Adipose tissue (tissue), 3 donors: ENCODE measurements at regions not wholly inside any gene's neighbourhood (a gene's known extent, or its start where the extent isn't known, plus 50 kb on each side); places are given as distances from the start of the nearest gene placed in this dataset.

Source experiments
- H3K27ac ChIP-seq: one replicate; pipeline ENCODE4 v1.5.1; 2013; ENCODE audit warnings: low read depth, low read length
- WGBS, 3 donors: extraction: QIAGEN DNeasy Blood & Tissue Kit; methylation state at CpG; one replicate each; pipeline ENCODE4 v1.1.7; 2013; 5-methylcytosine and 5-hydroxymethylcytosine counted together
- donor health status: healthy with polysubstance abuse.
- donor health status: Bipolar disorder and iron deficiency.
- donor health status: healthy.

DNA sequence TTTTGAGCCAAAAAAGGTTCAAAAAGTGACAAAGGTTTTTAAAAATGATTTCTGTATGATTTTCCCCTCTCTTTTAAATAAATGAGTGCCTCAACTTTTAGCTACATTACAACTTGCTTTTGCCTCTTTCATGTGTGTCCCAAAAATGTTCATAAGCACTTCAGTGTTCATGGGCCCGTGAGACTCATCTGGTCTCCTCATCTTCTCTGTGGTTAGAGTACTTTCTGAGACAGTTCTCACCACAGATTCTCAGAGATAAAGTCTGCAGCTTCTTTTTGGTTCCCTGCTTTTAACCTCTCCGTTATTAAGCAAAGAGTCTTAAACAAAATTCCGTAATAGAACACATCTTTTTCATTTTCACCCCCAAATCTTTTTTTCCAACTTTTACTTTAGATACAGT, 156.9 kb downstream of the DLEU7 start:
- H3K27ac ChIP-seq = no peak overlapping the region
- WGBS, 3 donors = 86 to 95% (median 90%) methylated on average over 3 of the region's 3 CpGs

DNA sequence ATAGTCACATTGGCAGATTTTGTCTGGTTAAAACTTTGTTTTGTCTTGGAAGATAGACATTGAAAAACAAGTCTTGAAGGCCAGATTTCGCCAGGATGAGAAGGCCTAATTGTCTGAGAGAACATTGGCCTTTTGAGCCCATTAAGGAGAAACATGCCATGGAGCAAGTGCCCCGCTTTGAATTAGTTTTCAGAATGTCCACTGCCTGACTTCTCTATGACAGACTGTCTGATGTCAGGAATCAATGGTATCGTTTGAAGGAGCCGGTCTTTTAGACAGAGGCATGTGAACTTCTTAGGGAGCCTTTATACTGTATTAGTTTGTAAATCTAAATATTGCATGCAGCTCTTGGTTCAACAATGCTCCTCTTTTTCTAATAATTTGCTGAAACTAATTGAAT, 155.9 kb downstream of the DLEU7 start:
- no peak overlapping the region for H3K27ac ChIP-seq
- 96 to 98% (median 97%) methylated on average over 4 of the region's 4 CpGs for WGBS, 3 donors

DNA sequence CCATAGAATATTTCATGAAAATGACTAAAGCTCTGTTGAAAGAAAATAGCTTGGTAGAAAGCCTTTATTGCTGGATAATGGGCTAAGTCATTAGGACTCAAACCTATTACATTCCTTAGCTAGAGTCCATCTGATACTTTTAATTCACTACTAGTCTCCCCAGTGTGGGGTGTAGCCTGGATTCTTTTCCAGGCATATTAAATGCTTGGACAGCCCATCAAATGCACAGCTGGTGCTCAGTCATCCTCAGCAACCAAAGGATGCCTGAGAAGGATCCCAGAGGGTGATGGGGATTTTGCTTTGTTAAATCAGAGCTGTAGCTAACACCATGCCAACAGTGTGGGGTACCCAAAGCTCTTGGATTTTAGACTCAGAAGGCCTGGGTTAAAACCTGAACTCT, 153.5 kb downstream of the DLEU7 start:
- no peak overlapping the region for H3K27ac ChIP-seq

DNA sequence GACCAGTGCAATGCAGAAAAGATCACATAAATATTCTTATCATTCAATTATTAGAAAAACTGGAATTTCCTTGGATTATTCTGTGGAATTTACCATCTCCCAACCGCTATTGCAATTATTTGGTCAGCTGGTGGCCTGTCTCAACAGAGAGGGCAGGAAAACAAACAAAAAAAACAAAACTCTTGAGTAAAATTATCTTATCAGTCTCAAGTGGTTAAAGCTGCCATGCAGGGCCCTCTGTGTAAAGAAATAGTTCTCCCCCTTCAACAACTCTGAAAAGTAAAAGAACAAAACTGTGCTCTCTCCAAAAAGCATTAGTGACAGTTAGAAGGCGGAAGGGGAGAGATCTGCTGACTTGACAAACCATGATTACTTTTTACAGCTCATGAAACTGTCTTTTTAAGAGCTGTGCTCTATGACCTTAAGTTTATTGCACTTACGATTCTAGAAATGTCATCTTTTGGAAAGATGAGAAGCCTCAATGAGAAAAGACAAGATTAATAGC, 152.3 kb downstream of the DLEU7 start:
- H3K27ac ChIP-seq = no peak overlapping the region

DNA sequence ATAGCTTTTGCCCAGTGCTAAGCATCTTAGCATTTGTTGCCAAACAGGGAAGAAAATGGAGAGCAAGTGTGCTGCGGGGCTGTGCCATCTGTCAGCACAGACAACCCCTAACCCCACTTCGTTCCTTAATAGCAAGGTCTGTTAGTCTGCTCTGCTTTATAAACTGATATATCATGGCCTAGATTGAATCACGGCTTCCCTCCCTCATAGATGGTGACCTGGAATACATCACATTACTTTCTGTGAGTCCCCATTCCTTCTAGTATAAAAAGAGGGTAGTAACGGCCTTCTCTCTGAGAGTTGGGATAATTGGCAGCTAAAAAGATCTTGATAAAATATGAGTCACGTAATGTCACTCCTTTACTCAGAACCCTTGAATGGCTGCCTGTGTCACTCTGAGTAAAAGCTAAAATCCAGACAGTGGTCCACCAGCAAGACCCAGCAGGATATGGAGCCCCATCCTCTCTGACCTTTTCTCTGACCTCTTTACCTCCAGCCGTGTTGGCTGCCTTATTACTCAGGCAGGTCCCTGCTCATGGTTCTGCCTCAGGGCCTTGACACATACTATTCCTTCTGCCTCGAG, 151.7 kb downstream of the DLEU7 start:
- H3K27ac ChIP-seq = no peak overlapping the region
- 82 to 84% (median 82%) methylated on average over 7 of the region's 7 CpGs for WGBS, 3 donors

More for the DNA sequence above, 152.3 kb downstream of the DLEU7 start:
- WGBS, 3 donors = 66 to 75% (median 74%) methylated on average over 3 of the region's 3 CpGs

DNA sequence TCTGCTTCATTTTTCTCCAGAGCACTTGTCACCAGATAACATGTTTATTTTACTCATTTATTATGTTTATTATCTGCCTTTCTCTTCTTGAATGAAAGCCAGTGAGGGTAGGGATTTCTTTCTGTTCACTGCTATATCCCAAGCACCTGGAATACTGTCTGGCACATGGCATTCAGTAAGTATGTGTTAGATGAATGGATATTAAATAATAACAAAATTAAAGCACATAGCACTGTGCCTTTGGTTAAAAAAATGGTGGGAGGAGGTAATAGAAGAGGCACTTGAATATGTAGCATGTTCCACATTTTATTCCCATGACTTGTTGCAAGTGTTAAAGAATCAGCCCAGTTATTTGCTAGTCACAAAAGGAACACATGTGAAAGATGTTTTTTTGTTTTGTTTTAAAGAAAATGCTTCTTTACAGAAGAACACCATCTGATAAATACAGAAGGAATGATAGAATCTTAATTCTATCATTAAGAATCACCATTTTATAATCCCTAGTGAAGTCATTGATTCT, 151.0 kb downstream of the DLEU7 start:
- H3K27ac ChIP-seq = no peak overlapping the region

DNA sequence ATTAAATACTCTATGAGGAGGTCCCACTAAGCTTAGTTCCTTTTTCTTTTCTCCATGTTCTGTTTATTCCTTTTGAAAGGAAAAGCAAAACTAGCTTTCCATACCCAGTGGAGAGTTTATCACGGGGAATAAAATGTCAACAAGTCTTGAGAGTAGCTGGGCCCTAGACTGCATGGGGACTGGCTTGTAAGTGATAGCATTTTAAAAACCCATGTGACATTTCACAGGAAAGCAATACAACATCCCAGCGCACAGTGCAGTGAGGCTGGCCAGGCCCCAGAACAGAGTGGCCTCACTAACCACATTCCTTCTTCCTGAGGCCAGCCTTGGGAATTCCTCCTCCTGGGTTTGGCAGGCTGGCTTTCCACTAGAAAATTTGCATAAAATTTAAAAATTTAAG, 149.8 kb downstream of the DLEU7 start:
- no peak overlapping the region for H3K27ac ChIP-seq
- 25 to 52% (median 36%) methylated on average over 2 of the region's 2 CpGs for WGBS, 3 donors

DNA sequence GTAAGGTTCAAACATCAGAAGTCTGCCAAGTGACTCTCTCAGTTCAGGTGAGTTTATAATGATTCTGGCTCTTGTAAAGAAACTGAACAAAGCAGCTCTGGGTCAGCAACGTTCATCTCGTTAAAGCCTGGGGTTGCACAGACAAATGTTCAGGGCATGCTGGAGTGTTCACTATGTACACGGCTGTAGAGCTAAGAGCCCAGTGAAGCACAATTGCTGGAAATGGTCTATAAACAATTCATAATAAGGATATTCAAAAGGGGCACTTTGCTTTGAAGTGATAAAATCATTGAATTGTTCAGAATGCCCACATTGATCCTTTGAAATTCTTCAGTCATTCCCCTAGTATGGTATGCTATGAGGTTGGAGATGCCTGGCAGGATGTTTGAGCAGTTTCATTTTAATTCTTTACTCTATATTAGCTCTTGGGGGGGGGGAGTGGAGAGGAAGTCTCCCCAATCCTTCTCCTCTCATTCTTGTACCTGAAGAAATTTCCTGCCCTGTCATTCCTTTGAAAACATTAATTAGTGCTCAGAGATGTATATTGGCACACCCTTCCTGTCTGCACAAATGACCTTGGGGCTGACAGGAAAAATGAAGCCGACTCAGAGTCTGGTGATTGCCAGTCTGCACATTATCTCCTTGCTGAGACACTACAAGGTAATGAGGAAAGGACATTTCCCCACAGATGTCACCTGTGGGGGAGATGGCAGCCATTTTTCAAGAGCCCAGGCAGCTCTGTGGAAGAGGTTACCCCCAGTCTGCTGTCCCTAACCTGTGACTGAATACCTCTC, 145.5 kb downstream of the DLEU7 start:
- WGBS, 3 donors = 36 to 59% (median 47%) methylated on average over 4 of the region's 4 CpGs
- H3K27ac ChIP-seq = no peak overlapping the region

- 72 to 81% (median 80%) methylated on average over 4 of the region's 4 CpGs for WGBS, 3 donors
- H3K27ac ChIP-seq = no peak overlapping the region
Measured at GRCh38 chr13:50699874-50700663, 143.4 kb downstream of the DLEU7 start.

DNA sequence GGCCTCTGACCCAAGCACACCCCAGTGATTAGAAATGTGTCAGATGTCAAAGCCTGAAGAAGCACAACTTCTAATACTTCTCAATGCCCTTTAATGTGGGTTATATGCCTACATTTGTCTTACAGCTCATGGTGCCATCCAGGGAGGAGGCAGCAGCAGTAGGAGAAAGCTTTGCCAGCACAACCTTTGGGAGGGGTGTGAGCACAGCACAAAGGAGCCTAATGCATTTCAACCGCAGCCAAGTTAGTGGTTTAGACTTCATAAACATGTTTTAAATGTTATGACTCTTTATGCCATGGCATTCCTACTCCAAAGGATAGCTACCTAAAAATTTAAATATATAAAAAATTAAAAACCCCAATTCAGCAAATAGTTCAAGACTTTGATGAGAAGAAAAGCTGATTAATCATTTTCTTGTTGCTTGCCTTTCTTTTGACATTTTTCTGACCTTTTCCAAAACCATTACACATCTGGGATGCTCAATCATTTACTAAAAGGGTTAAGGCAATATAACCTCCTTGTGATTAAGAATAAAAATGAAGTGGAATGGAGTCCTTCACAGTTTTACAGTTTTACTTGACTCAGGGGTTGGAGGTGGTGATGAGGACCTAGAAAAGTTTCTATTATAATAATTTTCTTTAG, 142.7 kb downstream of the DLEU7 start:
- H3K27ac ChIP-seq = no peak overlapping the region
- WGBS, 3 donors = 88 to 93% (median 90%) methylated on average over 1 of the region's 1 CpG

DNA sequence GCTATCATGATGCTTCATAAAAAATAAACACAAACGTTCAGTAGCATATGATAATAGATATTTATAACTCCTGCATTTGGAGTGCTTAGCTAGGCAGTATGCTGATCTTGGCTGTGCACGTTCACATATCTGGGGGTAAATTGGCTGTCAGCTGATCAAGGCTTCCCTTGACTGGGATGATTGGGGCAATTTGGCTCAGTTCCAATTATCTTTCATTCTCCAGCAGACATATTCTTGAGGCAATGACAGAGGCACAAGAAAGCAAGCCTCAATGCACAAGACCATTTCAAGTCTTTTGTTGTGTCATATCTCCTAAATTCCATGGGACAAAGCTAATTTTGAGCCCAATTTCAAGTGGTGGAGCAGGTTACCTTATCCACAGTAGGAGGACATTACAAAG, 142.0 kb downstream of the DLEU7 start:
- H3K27ac ChIP-seq = no peak overlapping the region
- WGBS, 3 donors = 40 to 67% (median 65%) methylated on average over 2 of the region's 2 CpGs

- 90 to 96% (median 94%) methylated on average over 2 of the region's 2 CpGs for whole genome bisulfite sequencing, 3 donors
- H3K27ac ChIP-seq = no peak overlapping the region
Measured at GRCh38 chr13:50706505-50706904, 137.0 kb downstream of the DLEU7 start.

DNA sequence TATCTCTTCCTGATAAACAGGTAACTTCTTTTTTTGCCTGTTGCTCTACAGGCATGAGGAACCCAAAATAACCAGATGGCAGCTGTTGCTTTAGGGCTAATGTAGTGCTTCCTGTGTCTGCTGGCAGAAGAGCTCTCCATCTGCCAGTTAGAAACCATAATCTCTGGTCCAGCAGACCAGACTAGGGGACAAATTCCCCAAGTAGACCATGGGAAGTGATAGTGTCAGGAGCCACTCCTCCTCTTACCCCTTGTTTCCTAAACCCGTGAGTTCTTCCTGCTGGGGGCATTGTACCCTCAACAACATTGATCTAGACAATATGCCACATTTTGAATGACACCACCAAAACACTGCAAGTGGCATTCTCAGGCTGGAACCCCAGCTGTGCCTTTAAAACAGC, 135.9 kb downstream of the DLEU7 start:
- H3K27ac ChIP-seq = no peak overlapping the region
- 64 to 84% (median 70%) methylated on average over 1 of the region's 1 CpG for WGBS, 3 donors

DNA sequence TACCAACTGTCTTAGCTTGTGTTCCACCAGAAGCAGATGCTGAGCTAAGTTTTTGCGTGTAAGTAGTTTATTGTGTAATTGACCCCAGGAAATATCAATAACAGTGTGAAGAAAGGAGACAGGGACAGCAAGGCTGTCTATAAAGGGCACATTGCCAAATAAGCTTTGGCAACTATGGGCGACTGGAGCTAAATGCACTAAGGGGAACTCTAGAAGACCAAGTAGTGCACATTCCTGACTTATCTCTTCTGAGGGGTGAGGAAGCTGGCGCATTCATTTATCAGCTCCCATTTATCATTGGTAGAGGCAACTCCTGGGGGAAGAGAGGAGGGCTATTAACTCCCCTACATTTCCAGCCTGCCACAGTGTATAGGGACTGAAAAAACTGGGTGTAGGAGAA, 135.0 kb downstream of the DLEU7 start:
- 34 to 45% (median 42%) methylated on average over 3 of the region's 3 CpGs for WGBS, 3 donors

GRCh38 chr13:50709058-50709457, 134.4 kb downstream of the DLEU7 start:
- 89 to 98% (median 91%) methylated on average over 2 of the region's 2 CpGs for WGBS, 3 donors
- no peak overlapping the region for H3K27ac ChIP-seq

More for the DNA sequence above, 135.0 kb downstream of the DLEU7 start:
- no peak overlapping the region for H3K27ac ChIP-seq

GRCh38 chr13:50711131-50711815, 132.2 kb downstream of the DLEU7 start:
- H3K27ac ChIP-seq = no peak overlapping the region
- 69 to 93% (median 89%) methylated on average over 6 of the region's 6 CpGs for WGBS, 3 donors

GRCh38 chr13:50711996-50712395, 131.5 kb downstream of the DLEU7 start:
- WGBS, 3 donors = 72 to 78% (median 75%) methylated on average over 3 of the region's 3 CpGs

GRCh38 chr13:50712456-50712855, 131.0 kb downstream of the DLEU7 start:
- 51 to 79% (median 55%) methylated on average over 3 of the region's 3 CpGs for WGBS, 3 donors
- H3K27ac ChIP-seq = no peak overlapping the region

More at GRCh38 chr13:50711996-50712395, 131.5 kb downstream of the DLEU7 start:
- H3K27ac ChIP-seq = no peak overlapping the region
